Caco-2 (cell line): ENCODE measurements at regions not wholly inside any gene's neighbourhood (a gene's known extent, or its start where the extent isn't known, plus 50 kb on each side); places are given as distances from the start of the nearest gene placed in this dataset.

ENCODE experiments used
- BruUV-seq: library from RNA; stranded (reverse); fragments of 400-500 nt; replicated peaks from 2 replicates; lab custom pipeline; 2021; lab: Mats Ljungman, UMichigan
- CTCF ChIA-PET: fragments of 300-600 bp; sonication (Branson Sonifier 250); formaldehyde crosslinking; loops from one replicate; lab custom pipeline; 2022; ENCODE audit warnings: antibody characterized with exemption; lab: Charles Lee
- POLR2A ChIA-PET: fragments of 300-600 bp; sonication (Branson Sonifier 250); formaldehyde crosslinking; loops from one replicate; lab custom pipeline; 2022; ENCODE audit warnings: antibody characterized with exemption; lab: Charles Lee
- DNase-seq, 2 experiments: peaks; one replicate each; pipeline versions ENCODE4 v3.0.0 to v3.0.0-alpha.2; 2020 to 2022
- H3K27me3 ChIP-seq: replicated peaks from 2 replicates; pipeline ENCODE4 v1.6.0; 2011; ENCODE audit warnings: low read length; ENCODE audit not compliant: control insufficient read depth, insufficient read depth
- H3K36me3 ChIP-seq: 2 replicates; pipeline ENCODE4 v1.5.1; 2011; ENCODE audit warnings: low read length; ENCODE audit not compliant: control insufficient read depth, insufficient read depth
- H3K4me1 ChIP-seq: fragments of 250-450 bp; sonication (Bioruptor Pico); 2 replicates; pipeline ENCODE4 v1.5.1; 2020; ENCODE audit warnings: mild to moderate bottlenecking
- H3K4me3 ChIP-seq: 2 replicates; pipeline ENCODE4 v1.5.1; 2011; ENCODE audit warnings: low read depth, mild to moderate bottlenecking, control low read depth, low read length
- H3K9me3 ChIP-seq: fragments of 250-450 bp; sonication (Bioruptor Pico); 2 replicates; pipeline ENCODE4 v1.5.1; 2020; ENCODE audit warnings: mild to moderate bottlenecking, moderate library complexity
- H3K27ac Mint-ChIP-seq: one replicate; pipeline ENCODE4 v1.8.0; 2022; ENCODE audit warnings: mixed read lengths; ENCODE audit not compliant: unreplicated experiment
- H3K27me3 Mint-ChIP-seq: one replicate; pipeline ENCODE4 v1.8.0; 2022; ENCODE audit warnings: mixed read lengths; ENCODE audit not compliant: insufficient read depth, unreplicated experiment
- H3K36me3 Mint-ChIP-seq: one replicate; pipeline ENCODE4 v1.8.0; 2022; ENCODE audit warnings: mild to moderate bottlenecking, mixed read lengths; ENCODE audit not compliant: insufficient read depth, unreplicated experiment
- H3K4me1 Mint-ChIP-seq: one replicate; pipeline ENCODE4 v1.8.0; 2022; ENCODE audit warnings: low read depth, mixed read lengths; ENCODE audit not compliant: unreplicated experiment
- H3K4me3 Mint-ChIP-seq: one replicate; pipeline ENCODE4 v1.8.0; 2022; ENCODE audit warnings: mild to moderate bottlenecking, moderate library complexity, mixed read lengths; ENCODE audit not compliant: unreplicated experiment
- H3K9me3 Mint-ChIP-seq: one replicate; pipeline ENCODE4 v1.8.0; 2022; ENCODE audit warnings: mixed read lengths; ENCODE audit not compliant: unreplicated experiment
- intact Hi-C: fragments of 100-400 bp; cut with micrococcal nuclease; formaldehyde crosslinking; loops from one replicate; pipeline ENCODE4 v1.10.0; 2022; ENCODE audit not compliant: unreplicated experiment
- TF ChIP-seq, protein P1 (sequence below), 2 experiments: fragments of 200-600 bp in 1 of 2; IDR thresholded peaks; 1 replicate in 1 of 2; 2 replicates in 1 of 2; pipeline versions ENCODE4 v1.5.1 to v1.8.0; 2011 to 2022; ENCODE audit warnings: antibody characterized with exemption in 1 of 2, control low read depth in 1 of 2, inconsistent platforms in 1 of 2, low read depth in 1 of 2, low read length in 1 of 2, mild to moderate bottlenecking in 1 of 2, moderate library complexity in 1 of 2; ENCODE audit not compliant: insufficient read depth in 1 of 2, severe bottlenecking in 1 of 2, unreplicated experiment in 1 of 2

DNA sequence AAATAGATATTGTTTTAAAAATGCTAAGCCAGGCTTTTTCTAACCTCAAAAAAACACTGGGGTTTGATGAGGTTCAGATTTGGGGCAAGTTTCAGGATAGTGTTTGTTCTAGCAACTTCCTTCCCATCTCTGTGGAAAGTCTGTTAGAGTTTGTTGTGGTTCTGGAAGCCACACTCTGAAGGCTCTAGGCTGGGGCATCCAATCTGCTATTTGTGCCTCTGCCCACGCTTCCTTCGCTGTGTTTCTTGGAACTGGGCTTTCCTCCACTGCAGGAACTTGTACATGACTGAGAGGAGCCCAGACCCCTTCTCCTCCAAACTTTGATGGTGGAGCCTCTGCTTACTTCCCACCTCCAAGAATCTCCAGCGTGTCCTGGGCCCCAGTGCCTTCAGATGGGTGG lies 108.5 kb upstream of the SLC25A13 start:
- no peaks in the 10 kb centered on the region for H3K4me1 ChIP-seq
- no peaks in the 10 kb centered on the region for H3K9me3 ChIP-seq
- Mint-ChIP-seq H3K27ac (no peak overlapping the region), H3K9me3 (no peaks in the 10 kb centered on the region), H3K27me3 (peaks cover 11% of the 10 kb centered on the region), H3K4me3 (no peak overlapping the region), H3K4me1 (no peaks in the 10 kb centered on the region), H3K36me3 (no peaks in the 10 kb centered on the region)
- ChIA-PET POLR2A (no interaction called here), CTCF (no interaction called here)
- TF ChIP-seq, protein P1, sequence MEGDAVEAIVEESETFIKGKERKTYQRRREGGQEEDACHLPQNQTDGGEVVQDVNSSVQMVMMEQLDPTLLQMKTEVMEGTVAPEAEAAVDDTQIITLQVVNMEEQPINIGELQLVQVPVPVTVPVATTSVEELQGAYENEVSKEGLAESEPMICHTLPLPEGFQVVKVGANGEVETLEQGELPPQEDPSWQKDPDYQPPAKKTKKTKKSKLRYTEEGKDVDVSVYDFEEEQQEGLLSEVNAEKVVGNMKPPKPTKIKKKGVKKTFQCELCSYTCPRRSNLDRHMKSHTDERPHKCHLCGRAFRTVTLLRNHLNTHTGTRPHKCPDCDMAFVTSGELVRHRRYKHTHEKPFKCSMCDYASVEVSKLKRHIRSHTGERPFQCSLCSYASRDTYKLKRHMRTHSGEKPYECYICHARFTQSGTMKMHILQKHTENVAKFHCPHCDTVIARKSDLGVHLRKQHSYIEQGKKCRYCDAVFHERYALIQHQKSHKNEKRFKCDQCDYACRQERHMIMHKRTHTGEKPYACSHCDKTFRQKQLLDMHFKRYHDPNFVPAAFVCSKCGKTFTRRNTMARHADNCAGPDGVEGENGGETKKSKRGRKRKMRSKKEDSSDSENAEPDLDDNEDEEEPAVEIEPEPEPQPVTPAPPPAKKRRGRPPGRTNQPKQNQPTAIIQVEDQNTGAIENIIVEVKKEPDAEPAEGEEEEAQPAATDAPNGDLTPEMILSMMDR (IDR thresholded peaks at IDR 0.05; ENCODE audit: insufficient read depth in 1 of 2, low read depth in 1 of 2, low read length in 1 of 2, severe bottlenecking in 1 of 2, unreplicated experiment in 1 of 2), result no peak
- H3K36me3 ChIP-seq, result no peaks in the 10 kb centered on the region
- no peak overlapping the region for H3K4me3 ChIP-seq
- DNase-seq, result no peak
- intact Hi-C loops, result no loop called here
- BruUV-seq, result no TSS peak
- H3K27me3 ChIP-seq, result no peaks in the 10 kb centered on the region

DNA sequence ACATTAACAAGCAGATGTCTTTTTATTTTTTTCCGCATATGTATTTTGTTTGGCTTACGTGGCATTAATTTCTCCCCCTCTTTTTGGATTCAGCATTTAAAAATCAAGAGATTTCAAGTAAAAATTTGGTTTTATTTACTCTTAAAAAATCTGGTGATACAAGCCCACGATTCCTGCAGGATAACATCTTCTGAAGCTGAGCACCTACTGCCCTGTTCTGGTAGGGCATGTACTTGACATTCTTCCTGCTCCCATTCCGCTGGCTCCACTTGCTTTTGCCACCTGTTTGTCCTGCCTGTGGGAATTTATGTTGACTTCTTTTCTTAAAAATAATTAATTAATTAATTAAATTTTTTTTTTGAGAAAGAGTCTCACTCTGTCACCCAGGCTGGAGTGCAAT lies 105.2 kb upstream of the SLC25A13 start:
- no peaks in the 10 kb centered on the region for H3K27me3 ChIP-seq
- intact Hi-C loops, result no loop called here
- H3K9me3 ChIP-seq, result no peaks in the 10 kb centered on the region
- DNase-seq, result no peak
- H3K4me1 Mint-ChIP-seq, result no peaks in the 10 kb centered on the region
- H3K27ac Mint-ChIP-seq, result no peak overlapping the region
- H3K9me3 Mint-ChIP-seq, result no peaks in the 10 kb centered on the region
- no peak overlapping the region for H3K4me3 ChIP-seq
- no peak overlapping the region for H3K4me3 Mint-ChIP-seq
- no peaks in the 10 kb centered on the region for H3K36me3 Mint-ChIP-seq
- BruUV-seq, result no TSS peak
- ChIA-PET CTCF (no interaction called here), POLR2A (no interaction called here)
- H3K36me3 ChIP-seq, result no peaks in the 10 kb centered on the region
- peaks cover 11% of the 10 kb centered on the region for H3K27me3 Mint-ChIP-seq
- H3K4me1 ChIP-seq, result no peaks in the 10 kb centered on the region
- TF ChIP-seq, protein P1 (IDR thresholded peaks at IDR 0.05; ENCODE audit: insufficient read depth in 1 of 2, low read depth in 1 of 2, low read length in 1 of 2, severe bottlenecking in 1 of 2, unreplicated experiment in 1 of 2), result no peak

DNA sequence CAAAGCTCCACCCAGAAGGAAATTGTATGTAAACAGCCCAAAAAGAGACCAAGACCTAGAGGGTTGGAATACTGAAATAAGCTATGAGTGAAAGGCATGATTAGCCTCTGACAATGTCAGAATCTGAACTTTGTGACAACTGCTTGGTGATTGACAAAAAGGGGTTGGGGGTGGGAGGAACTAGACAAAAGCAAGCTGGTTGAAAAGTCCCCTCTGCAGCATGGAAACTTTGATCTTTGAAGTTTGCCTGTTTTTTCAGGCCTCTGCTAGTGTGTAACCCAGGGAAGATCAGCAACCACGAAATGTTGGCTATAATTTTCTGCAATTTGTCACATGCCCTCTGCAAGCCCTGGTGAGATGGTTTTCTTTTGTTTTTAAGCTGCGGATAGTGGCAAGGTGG lies 104.8 kb upstream of the SLC25A13 start:
- CTCF ChIA-PET, result no interaction called here
- TF ChIP-seq, protein P1 (IDR thresholded peaks at IDR 0.05; ENCODE audit: insufficient read depth in 1 of 2, low read depth in 1 of 2, low read length in 1 of 2, severe bottlenecking in 1 of 2, unreplicated experiment in 1 of 2), result no peak
- Mint-ChIP-seq H3K36me3 (no peaks in the 10 kb centered on the region), H3K4me3 (no peak overlapping the region), H3K4me1 (no peaks in the 10 kb centered on the region), H3K27ac (no peak overlapping the region), H3K27me3 (peaks cover 11% of the 10 kb centered on the region), H3K9me3 (no peaks in the 10 kb centered on the region)
- no TSS peak for BruUV-seq
- no peaks in the 10 kb centered on the region for H3K4me1 ChIP-seq
- intact Hi-C loops, result no loop called here
- H3K36me3 ChIP-seq, result no peaks in the 10 kb centered on the region
- POLR2A ChIA-PET, result no interaction called here
- no peaks in the 10 kb centered on the region for H3K27me3 ChIP-seq
- DNase-seq, result no peak
- no peak overlapping the region for H3K4me3 ChIP-seq
- no peaks in the 10 kb centered on the region for H3K9me3 ChIP-seq
